SK-N-SH (cell line): ENCODE measurements at regions not wholly inside any gene's neighbourhood (a gene's known extent, or its start where the extent isn't known, plus 50 kb on each side); places are given as distances from the start of the nearest gene placed in this dataset.

Source experiments
- EZH2phosphoT487 ChIP-seq: fragments of 200-600 bp; sonication (generic); IDR thresholded peaks from 2 replicates; pipeline ENCODE4 v1.6.1; 2017; ENCODE audit warnings: low read depth, mixed run types, mild to moderate bottlenecking, antibody characterized with exemption, moderate library complexity, borderline replicate concordance
- GABPA ChIP-seq: IDR thresholded peaks from 2 replicates; pipeline ENCODE4 v1.4.0; 2012; ENCODE audit warnings: low read depth, mild to moderate bottlenecking
- TF ChIP-seq, protein P1 (sequence below): fragments of 200-600 bp; sonication (generic); IDR thresholded peaks from 2 replicates; pipeline ENCODE4 v1.6.1; 2017; ENCODE audit warnings: antibody characterized with exemption, mild to moderate bottlenecking, moderate library complexity

DNA sequence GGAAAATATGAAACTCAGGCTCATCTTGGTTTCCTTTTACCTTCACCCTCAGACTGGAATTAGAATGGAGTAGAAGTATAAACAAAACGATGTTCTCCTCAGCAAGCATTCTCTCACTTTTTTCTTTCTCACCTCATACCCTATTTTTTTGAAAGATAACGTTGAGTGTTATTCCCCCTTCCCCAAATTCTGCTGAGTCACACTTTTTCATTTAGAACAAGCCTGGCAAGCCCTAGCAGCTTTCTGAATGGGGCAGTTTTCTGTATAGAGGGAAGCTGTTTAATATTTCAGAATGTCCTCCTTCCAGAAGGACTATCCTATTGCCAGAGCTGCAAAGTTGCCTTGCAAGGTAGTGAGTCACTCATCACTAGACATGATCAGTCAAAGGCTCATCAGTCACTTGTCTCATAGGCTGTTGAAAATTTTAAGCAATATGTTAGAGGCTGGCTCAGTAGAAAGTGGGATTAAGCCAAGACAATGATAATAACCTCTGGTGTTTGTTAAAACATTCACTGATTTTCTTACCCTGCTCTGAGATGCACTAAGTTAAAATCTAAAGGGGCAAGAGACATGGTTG, 416.1 kb downstream of the RNF144A start:
- TF ChIP-seq, protein P1, sequence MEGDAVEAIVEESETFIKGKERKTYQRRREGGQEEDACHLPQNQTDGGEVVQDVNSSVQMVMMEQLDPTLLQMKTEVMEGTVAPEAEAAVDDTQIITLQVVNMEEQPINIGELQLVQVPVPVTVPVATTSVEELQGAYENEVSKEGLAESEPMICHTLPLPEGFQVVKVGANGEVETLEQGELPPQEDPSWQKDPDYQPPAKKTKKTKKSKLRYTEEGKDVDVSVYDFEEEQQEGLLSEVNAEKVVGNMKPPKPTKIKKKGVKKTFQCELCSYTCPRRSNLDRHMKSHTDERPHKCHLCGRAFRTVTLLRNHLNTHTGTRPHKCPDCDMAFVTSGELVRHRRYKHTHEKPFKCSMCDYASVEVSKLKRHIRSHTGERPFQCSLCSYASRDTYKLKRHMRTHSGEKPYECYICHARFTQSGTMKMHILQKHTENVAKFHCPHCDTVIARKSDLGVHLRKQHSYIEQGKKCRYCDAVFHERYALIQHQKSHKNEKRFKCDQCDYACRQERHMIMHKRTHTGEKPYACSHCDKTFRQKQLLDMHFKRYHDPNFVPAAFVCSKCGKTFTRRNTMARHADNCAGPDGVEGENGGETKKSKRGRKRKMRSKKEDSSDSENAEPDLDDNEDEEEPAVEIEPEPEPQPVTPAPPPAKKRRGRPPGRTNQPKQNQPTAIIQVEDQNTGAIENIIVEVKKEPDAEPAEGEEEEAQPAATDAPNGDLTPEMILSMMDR, result no peak
- TF ChIP-seq EZH2phosphoT487 (no peak), GABPA (no peak)
